ENCODE measurements at regions not wholly inside any gene's neighbourhood (a gene's known extent, or its start where the extent isn't known, plus 50 kb on each side); places are given as distances from the start of the nearest gene placed in this dataset.

DNA sequence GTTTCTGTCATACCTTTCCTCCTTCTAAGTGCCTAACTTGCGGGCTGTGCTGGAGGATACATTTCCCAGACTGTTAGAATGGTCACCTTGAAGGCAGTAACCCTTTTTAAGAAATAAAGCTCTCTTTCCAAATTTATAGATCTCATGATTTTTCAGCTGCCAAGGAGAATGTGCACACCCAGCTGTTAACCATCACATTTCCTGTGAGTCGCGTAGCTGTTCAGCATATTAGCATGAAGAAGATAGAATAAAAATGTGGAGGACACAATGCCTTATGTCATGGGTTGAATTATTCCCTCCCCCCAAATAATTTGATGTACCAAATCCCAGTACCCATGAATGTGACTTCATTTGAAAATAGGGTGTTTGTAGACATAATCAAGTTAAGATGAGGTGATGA, 729.4 kb downstream of the MTRR start:
- no peak overlapping the region for H2AFZ ChIP-seq
- no peak overlapping the region for H3K4me2 ChIP-seq (ENCODE audit: low read length)
- no peaks in the 10 kb centered on the region for H3K27me3 ChIP-seq (ENCODE audit: control insufficient read depth, insufficient read depth, low read length)
- H3K9ac ChIP-seq, result no peak overlapping the region
- H3K4me3 ChIP-seq (ENCODE audit: low read depth, low read length), result no peak overlapping the region
- no peak for TF ChIP-seq CTCF (IDR thresholded peaks at IDR 0.05)
- no peaks in the 10 kb centered on the region for H3K79me2 ChIP-seq
- H3K27ac ChIP-seq, result no peak overlapping the region
- H3K4me1 ChIP-seq, result no peaks in the 10 kb centered on the region
- H3K9me3 ChIP-seq (ENCODE audit: control insufficient read depth, low read length), result no peaks in the 10 kb centered on the region
- no peaks in the 10 kb centered on the region for H3K36me3 ChIP-seq (ENCODE audit: control insufficient read depth, insufficient read depth, low read length)

DNA sequence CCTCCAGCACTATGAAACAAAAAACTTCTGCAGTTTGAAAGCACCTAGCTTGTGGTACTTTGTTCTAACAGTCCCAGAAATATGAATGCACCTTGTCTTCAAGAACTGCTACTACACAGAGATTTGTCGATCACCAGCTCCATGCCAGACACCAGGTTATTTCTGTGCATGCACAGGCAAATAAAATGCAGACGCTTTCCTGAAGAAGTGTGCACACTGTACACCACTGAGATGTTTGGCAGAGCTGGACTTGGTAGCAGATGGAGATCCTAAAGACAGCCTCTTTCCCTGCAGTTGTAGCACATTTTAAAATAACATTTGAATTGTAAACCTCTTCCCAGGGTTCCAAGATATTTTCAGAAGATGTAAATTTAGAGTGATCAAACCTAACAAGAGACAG, 730.0 kb downstream of the MTRR start:
- no peak overlapping the region for H2AFZ ChIP-seq
- no peaks in the 10 kb centered on the region for H3K36me3 ChIP-seq (ENCODE audit: control insufficient read depth, insufficient read depth, low read length)
- no peak overlapping the region for H3K27ac ChIP-seq
- H3K79me2 ChIP-seq, result no peaks in the 10 kb centered on the region
- H3K27me3 ChIP-seq (ENCODE audit: control insufficient read depth, insufficient read depth, low read length), result no peaks in the 10 kb centered on the region
- H3K9ac ChIP-seq, result no peak overlapping the region
- no peak overlapping the region for H3K4me2 ChIP-seq (ENCODE audit: low read length)
- H3K4me3 ChIP-seq (ENCODE audit: low read depth, low read length), result no peak overlapping the region
- H3K9me3 ChIP-seq (ENCODE audit: control insufficient read depth, low read length), result no peaks in the 10 kb centered on the region
- no peak for TF ChIP-seq CTCF (IDR thresholded peaks at IDR 0.05)
- H3K4me1 ChIP-seq, result no peaks in the 10 kb centered on the region

DNA sequence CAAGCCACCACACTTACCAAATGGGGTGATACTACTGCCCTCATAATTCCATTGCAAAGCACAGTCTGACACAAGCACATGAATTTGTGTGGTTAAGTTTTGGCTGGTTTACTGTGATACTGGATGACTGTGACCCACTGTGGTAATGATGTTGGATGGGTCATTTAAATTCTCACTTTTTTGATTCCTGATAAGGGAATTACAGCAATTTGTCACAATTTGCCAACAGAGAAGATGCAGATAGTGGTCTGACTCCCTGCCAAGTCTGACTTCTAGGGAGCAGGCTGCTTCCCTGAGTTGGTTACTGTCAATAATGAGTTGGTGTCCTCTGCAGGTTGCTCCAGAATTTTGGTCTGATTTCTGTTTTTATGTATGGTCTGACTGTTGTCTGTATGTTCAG, 731.9 kb downstream of the MTRR start:
- H2AFZ ChIP-seq, result no peak overlapping the region
- no peaks in the 10 kb centered on the region for H3K9me3 ChIP-seq (ENCODE audit: control insufficient read depth, low read length)
- no peak overlapping the region for H3K4me3 ChIP-seq (ENCODE audit: low read depth, low read length)
- no peak overlapping the region for H3K4me2 ChIP-seq (ENCODE audit: low read length)
- H3K36me3 ChIP-seq (ENCODE audit: control insufficient read depth, insufficient read depth, low read length), result no peaks in the 10 kb centered on the region
- no peak for TF ChIP-seq CTCF (IDR thresholded peaks at IDR 0.05)
- H3K9ac ChIP-seq, result no peak overlapping the region
- no peaks in the 10 kb centered on the region for H3K27me3 ChIP-seq (ENCODE audit: control insufficient read depth, insufficient read depth, low read length)
- H3K79me2 ChIP-seq, result no peaks in the 10 kb centered on the region
- no peak overlapping the region for H3K27ac ChIP-seq
- no peaks in the 10 kb centered on the region for H3K4me1 ChIP-seq

DNA sequence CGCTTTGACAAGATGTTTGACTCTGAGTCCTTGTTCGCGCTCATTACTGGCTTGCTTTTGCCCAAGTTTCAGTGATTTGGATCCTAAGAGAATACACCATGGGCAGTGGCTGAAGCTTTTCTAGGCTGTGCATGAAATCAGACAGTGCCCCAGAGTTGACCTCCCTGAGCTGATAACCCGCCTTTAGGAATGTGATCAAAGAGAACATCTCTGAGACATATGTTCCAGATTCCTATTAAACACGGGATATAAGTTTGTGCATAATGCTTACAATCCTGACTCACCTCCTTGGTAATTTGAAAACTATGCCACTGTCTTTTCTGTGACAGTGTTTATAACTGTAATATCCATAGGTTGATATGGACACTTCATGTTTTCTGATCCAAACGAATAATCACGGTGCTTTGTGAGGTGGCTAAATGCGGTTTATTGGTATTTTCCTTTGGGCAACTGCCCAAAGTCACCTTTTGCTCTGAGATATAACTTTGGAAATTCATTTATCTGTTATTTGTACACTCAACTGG, 732.9 kb downstream of the MTRR start:
- no peaks in the 10 kb centered on the region for H3K36me3 ChIP-seq (ENCODE audit: control insufficient read depth, insufficient read depth, low read length)
- H3K4me3 ChIP-seq (ENCODE audit: low read depth, low read length), result no peak overlapping the region
- no peak overlapping the region for H3K27ac ChIP-seq
- H3K9me3 ChIP-seq (ENCODE audit: control insufficient read depth, low read length), result no peaks in the 10 kb centered on the region
- TF ChIP-seq CTCF (IDR thresholded peaks at IDR 0.05), result no peak
- no peak overlapping the region for H3K9ac ChIP-seq
- no peaks in the 10 kb centered on the region for H3K79me2 ChIP-seq
- H3K27me3 ChIP-seq (ENCODE audit: control insufficient read depth, insufficient read depth, low read length), result no peaks in the 10 kb centered on the region
- no peaks in the 10 kb centered on the region for H3K4me1 ChIP-seq
- no peak overlapping the region for H3K4me2 ChIP-seq (ENCODE audit: low read length)
- no peak overlapping the region for H2AFZ ChIP-seq

- H3K4me1 ChIP-seq, result no peaks in the 10 kb centered on the region
- no peaks in the 10 kb centered on the region for H3K36me3 ChIP-seq (ENCODE audit: control insufficient read depth, insufficient read depth, low read length)
- H3K79me2 ChIP-seq, result no peaks in the 10 kb centered on the region
- H3K4me3 ChIP-seq (ENCODE audit: low read depth, low read length), result no peak overlapping the region
- no peak overlapping the region for H3K9ac ChIP-seq
- no peaks in the 10 kb centered on the region for H3K27me3 ChIP-seq (ENCODE audit: control insufficient read depth, insufficient read depth, low read length)
- no peak overlapping the region for H3K27ac ChIP-seq
- no peak overlapping the region for H3K4me2 ChIP-seq (ENCODE audit: low read length)
- H2AFZ ChIP-seq, result no peak overlapping the region
- H3K9me3 ChIP-seq (ENCODE audit: control insufficient read depth, low read length), result no peaks in the 10 kb centered on the region
- no peak for TF ChIP-seq CTCF (IDR thresholded peaks at IDR 0.05)
These were observed 737.3 kb downstream of the MTRR start for GRCh38 chr5:8606231-8606630.

Measured in parathyroid adenoma (tissue), 2 donors.